ENCODE measurements at regions not wholly inside any gene's neighbourhood (a gene's known extent, or its start where the extent isn't known, plus 50 kb on each side); places are given as distances from the start of the nearest gene placed in this dataset.

- TF ChIP-seq EZH2phosphoT487 (IDR thresholded peaks at IDR 0.05; ENCODE audit: low read depth) (no peak), CTCF (IDR thresholded peaks at IDR 0.05; ENCODE audit: low read depth, low read length) (no peak)
These were observed 1025.6 kb upstream of the GYPC start for GRCh38 chr2:125630377-125630776.
